Bronchial epithelial cell (primary cell): ENCODE measurements at regions not wholly inside any gene's neighbourhood (a gene's known extent, or its start where the extent isn't known, plus 50 kb on each side); places are given as distances from the start of the nearest gene placed in this dataset.
A peak's percentile ranks its signal among the peaks of the same experiment; 100 is the strongest.

Experiments
- DNase-seq: peaks from one replicate; pipeline ENCODE4 v3.0.0-alpha.2; 2010; ENCODE audit warnings: low read depth
- FAIRE-seq: peaks from 2 replicates; lab custom pipeline; 2011; peaks lifted over from hg19 to GRCh38; lab: Jason Lieb, UNC
- H3K27me3 ChIP-seq: 2 replicates; pipeline ENCODE4 v1.5.1; 2011; ENCODE audit warnings: low read length; ENCODE audit not compliant: control insufficient read depth, insufficient read depth
- H3K36me3 ChIP-seq: 2 replicates; pipeline ENCODE4 v1.5.1; 2011; ENCODE audit warnings: low read length; ENCODE audit not compliant: control insufficient read depth, insufficient read depth
- H3K4me3 ChIP-seq: 2 replicates; pipeline ENCODE4 v1.5.1; 2011; ENCODE audit warnings: mild to moderate bottlenecking, low read depth, low read length, control low read depth
- TF ChIP-seq, protein P1 (sequence below): IDR thresholded peaks from 2 replicates; pipeline ENCODE4 v1.5.1; 2011; ENCODE audit warnings: mild to moderate bottlenecking, moderate library complexity, low read length, control low read depth, inconsistent platforms; ENCODE audit not compliant: insufficient read depth, severe bottlenecking

DNA sequence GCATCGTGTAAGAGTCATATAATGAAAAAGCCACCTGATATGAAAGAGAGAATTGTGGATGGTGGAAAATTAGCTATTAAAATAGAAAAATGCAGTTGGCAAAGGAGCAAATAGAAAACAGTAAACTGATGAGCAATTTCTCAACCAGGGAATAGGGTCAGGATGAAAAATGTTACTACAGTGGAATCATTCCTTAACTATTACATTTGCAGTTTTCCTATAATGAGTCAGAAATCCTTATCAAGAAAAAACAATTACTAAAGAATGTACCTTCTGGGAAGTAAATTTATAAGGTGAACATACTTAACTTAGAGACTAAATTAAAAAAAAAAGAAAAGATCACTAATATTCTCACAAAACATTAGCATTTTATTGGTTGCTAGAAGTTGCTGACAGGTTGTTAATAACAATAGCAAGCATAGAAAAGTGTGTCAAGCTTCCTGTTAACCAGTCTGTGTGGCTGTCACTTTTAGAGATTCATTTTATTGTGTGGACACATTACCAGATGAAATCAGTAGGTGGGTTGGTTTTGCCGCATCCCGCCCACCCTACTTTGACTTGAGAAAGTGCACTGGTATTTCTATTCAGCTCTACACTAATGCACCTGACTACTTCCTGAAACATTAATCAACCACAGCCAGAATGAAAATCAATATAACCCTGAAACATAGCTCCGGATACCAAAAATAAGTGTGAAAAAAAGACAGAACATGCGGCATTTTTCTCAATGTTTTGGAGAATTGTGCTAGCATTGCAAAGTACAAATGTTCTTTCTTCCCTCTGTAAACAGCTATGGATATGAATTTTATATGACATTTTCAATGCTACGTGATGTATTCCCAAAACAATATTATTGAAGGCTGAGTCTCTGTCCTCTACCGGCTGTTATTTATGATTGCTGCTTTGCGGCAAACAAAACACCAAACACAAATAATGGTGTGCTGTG, 576.7 kb downstream of the SLC16A7 start:
- TF ChIP-seq, protein P1, sequence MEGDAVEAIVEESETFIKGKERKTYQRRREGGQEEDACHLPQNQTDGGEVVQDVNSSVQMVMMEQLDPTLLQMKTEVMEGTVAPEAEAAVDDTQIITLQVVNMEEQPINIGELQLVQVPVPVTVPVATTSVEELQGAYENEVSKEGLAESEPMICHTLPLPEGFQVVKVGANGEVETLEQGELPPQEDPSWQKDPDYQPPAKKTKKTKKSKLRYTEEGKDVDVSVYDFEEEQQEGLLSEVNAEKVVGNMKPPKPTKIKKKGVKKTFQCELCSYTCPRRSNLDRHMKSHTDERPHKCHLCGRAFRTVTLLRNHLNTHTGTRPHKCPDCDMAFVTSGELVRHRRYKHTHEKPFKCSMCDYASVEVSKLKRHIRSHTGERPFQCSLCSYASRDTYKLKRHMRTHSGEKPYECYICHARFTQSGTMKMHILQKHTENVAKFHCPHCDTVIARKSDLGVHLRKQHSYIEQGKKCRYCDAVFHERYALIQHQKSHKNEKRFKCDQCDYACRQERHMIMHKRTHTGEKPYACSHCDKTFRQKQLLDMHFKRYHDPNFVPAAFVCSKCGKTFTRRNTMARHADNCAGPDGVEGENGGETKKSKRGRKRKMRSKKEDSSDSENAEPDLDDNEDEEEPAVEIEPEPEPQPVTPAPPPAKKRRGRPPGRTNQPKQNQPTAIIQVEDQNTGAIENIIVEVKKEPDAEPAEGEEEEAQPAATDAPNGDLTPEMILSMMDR, result no peak
- H3K36me3 ChIP-seq, result no peaks in the 10 kb centered on the region
- FAIRE-seq (no peak), DNase-seq (peak; percentile 68)
- H3K27me3 ChIP-seq, result no peaks in the 10 kb centered on the region
- H3K4me3 ChIP-seq, result no peak overlapping the region

- H3K36me3 ChIP-seq, result no peaks in the 10 kb centered on the region
- FAIRE-seq (no peak), DNase-seq (no peak)
- TF ChIP-seq, protein P1, result no peak
- H3K4me3 ChIP-seq, result no peak overlapping the region
- H3K27me3 ChIP-seq, result no peaks in the 10 kb centered on the region
Measured at GRCh38 chr12:60173224-60174170, 577.7 kb downstream of the SLC16A7 start.

DNA sequence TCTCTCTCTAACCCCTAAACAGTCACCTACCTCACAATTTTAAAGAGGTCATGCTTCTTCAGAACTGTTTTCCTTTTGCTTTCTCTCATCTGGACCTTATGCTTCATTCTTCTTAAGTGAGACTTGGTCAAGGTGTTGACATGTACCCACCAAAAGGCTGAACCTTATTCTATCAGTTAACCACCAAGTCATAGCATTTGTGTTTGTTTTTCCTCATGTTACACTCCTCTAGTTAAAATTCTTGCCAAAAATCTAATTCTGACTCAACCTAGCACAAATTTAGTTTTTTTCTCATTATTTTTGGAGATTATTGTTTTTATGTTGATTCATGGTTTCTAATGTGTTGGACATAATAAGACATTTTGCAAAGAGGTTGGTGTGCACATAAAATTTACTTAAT, 578.6 kb downstream of the SLC16A7 start:
- FAIRE-seq (no peak), DNase-seq (peak; percentile 20)
- Histone ChIP-seq H3K27me3 (no peaks in the 10 kb centered on the region), H3K36me3 (no peaks in the 10 kb centered on the region), H3K4me3 (no peak overlapping the region)
- TF ChIP-seq, protein P1, result no peak

GRCh38 chr12:60174941-60175340, 579.1 kb downstream of the SLC16A7 start:
- H3K27me3 ChIP-seq, result no peaks in the 10 kb centered on the region
- no peak overlapping the region for H3K4me3 ChIP-seq
- TF ChIP-seq, protein P1, result no peak
- no peaks in the 10 kb centered on the region for H3K36me3 ChIP-seq
- FAIRE-seq, result no peak
- DNase-seq, result no peak

GRCh38 chr12:60176891-60177290, 581.1 kb downstream of the SLC16A7 start:
- DNase-seq (no peak), FAIRE-seq (no peak)
- Histone ChIP-seq H3K27me3 (no peaks in the 10 kb centered on the region), H3K4me3 (no peak overlapping the region), H3K36me3 (no peaks in the 10 kb centered on the region)
- TF ChIP-seq, protein P1, result no peak
